Lower leg skin (tissue), 4 donors: ENCODE measurements at regions not wholly inside any gene's neighbourhood (a gene's known extent, or its start where the extent isn't known, plus 50 kb on each side); places are given as distances from the start of the nearest gene placed in this dataset.

Experiments
- DNase-seq, 2 donors: peaks; one replicate each; pipeline ENCODE4 v3.0.0-alpha.2; 2019; ENCODE audit warnings: low spot score in 2 of 2
- H3K4me3 ChIP-seq: fragments of 200-600 bp; sonication (generic); 2 replicates; pipeline ENCODE4 v1.5.1; 2017; ENCODE audit warnings: mild to moderate bottlenecking, low read depth; ENCODE audit not compliant: poor library complexity, severe bottlenecking
- POLR2A ChIP-seq, 2 donors: fragments of 450-650 bp; IDR thresholded peaks; one replicate each; pipeline ENCODE4 v1.6.1; 2016 to 2017; ENCODE audit warnings: antibody characterized with exemption in 2 of 2, mild to moderate bottlenecking in 1 of 2, moderate library complexity in 1 of 2
- WGBS, 2 donors: methylation state at CpG; one replicate each; pipeline ENCODE4 v1.1.5; 2018; 5-methylcytosine and 5-hydroxymethylcytosine counted together
- intact Hi-C: fragments of 100-400 bp; cut with DNase I; formaldehyde crosslinking; loops from one replicate; pipeline ENCODE4 v1.15.0; 2023; ENCODE audit warnings: low total_unique reads
- TF ChIP-seq, protein P1 (sequence below), 3 donors: fragments of 450-650 bp; IDR thresholded peaks; one replicate each; pipeline ENCODE4 v1.5.1; 2016; ENCODE audit warnings: antibody characterized with exemption in 3 of 3, mild to moderate bottlenecking in 3 of 3, moderate library complexity in 2 of 3

DNA sequence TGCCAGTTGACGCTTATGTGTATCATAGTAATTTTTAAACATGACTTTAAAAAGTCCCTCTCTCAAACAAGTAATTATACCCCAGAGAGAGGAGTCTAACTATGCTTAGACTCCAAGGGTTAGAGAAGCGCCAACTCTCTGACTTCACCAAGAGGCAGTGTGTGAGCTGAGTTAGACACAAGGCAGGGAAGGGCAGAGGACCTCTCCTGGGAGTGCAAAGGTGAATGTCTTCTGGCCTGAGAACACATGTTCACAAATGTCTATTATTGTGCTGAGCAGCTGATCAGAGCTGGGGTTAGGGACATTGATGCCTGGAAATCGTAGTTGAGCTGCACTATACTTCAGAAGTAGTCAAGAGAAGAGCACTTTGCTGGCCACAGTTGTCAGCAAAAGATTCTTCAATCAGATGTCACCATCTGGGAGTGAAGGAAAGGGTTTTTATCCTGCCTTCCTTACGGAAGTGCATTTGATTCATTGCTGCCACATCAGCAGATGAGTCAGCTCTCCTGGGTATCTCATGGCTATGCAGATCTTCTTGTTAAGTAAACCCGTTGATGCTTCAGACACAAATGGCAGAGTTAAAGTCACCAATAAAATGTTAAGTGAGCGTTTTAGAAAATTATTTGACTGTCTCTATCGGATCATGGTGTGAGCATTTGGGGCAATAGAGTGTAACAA, 283.2 kb upstream of the ARGLU1 start:
- no peak overlapping the region for H3K4me3 ChIP-seq
- WGBS, 2 donors, result 81 to 85% methylated on average over 7 of the region's 7 CpGs
- no peak for DNase-seq
- intact Hi-C loops, result no loop called here
- TF ChIP-seq, protein P1, sequence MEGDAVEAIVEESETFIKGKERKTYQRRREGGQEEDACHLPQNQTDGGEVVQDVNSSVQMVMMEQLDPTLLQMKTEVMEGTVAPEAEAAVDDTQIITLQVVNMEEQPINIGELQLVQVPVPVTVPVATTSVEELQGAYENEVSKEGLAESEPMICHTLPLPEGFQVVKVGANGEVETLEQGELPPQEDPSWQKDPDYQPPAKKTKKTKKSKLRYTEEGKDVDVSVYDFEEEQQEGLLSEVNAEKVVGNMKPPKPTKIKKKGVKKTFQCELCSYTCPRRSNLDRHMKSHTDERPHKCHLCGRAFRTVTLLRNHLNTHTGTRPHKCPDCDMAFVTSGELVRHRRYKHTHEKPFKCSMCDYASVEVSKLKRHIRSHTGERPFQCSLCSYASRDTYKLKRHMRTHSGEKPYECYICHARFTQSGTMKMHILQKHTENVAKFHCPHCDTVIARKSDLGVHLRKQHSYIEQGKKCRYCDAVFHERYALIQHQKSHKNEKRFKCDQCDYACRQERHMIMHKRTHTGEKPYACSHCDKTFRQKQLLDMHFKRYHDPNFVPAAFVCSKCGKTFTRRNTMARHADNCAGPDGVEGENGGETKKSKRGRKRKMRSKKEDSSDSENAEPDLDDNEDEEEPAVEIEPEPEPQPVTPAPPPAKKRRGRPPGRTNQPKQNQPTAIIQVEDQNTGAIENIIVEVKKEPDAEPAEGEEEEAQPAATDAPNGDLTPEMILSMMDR (IDR thresholded peaks at IDR 0.05), result no peak
- TF ChIP-seq POLR2A (IDR thresholded peaks at IDR 0.05), result no peak

DNA sequence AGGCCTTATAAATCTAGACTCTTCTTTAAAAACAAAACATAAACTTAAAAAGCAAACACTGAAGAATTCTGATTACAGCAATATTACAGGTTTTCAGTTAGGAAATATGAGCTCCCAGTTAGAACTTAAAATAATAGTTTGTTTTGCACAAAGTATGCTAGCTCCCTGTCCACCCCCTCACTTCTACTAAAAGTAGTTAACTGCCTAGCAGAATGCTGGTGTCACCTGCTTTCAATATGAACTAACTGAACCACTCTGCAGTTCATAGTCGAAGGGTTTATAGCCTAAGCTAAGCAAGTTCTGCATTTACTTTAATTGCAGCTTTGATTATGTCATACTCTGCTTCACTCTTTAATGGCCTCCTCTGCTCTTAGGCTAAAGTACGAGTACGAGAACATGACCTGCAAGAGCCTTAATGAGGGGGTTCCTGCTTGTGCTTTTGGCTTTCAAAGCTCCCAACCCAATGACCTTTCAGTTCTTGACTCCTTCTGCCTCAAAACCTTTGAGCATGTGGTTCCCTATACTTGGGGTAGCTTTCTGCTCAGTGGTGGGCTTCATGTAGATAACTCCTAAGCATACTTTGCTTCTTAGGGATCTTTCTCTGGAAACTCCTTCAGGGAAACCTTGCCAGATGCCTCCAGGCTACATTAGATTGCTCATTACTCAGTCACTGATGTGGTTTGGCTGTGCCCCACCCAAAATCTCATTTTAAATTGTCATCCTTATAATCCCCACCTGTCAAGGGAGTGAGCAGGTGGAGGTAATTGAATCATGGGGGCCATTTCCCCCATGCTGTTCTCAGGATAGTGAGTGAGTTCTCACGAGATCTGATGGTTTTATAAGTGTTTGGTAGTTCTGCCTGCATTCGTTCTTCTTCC, 278.9 kb upstream of the ARGLU1 start:
- no peak for TF ChIP-seq POLR2A (IDR thresholded peaks at IDR 0.05)
- TF ChIP-seq, protein P1 (IDR thresholded peaks at IDR 0.05), result no peak
- no peak overlapping the region for H3K4me3 ChIP-seq
- intact Hi-C loops, result no loop called here
- no peak for DNase-seq
- WGBS, 2 donors, result 72 to 77% methylated on average over 5 of the region's 5 CpGs

GRCh38 chr13:106836186-106836802, 268.4 kb upstream of the ARGLU1 start:
- WGBS, 2 donors, result 74 to 76% methylated on average over 4 of the region's 4 CpGs
- intact Hi-C loops, result no loop called here
- no peak for DNase-seq
- no peak for TF ChIP-seq POLR2A (IDR thresholded peaks at IDR 0.05)
- TF ChIP-seq, protein P1 (IDR thresholded peaks at IDR 0.05), result no peak
- H3K4me3 ChIP-seq, result no peak overlapping the region

- WGBS, 2 donors, result 29 to 42% methylated on average over 1 of the region's 1 CpG
- H3K4me3 ChIP-seq, result no peak overlapping the region
- no peak for DNase-seq
- TF ChIP-seq, protein P1 (IDR thresholded peaks at IDR 0.05), result no peak
- TF ChIP-seq POLR2A (IDR thresholded peaks at IDR 0.05), result no peak
- intact Hi-C loops, result no loop called here
These were observed 267.5 kb upstream of the ARGLU1 start for GRCh38 chr13:106835477-106835876.

- H3K4me3 ChIP-seq, result no peak overlapping the region
- WGBS, 2 donors, result 56 to 59% methylated on average over 8 of the region's 8 CpGs
- intact Hi-C loops, result no loop called here
- TF ChIP-seq POLR2A (IDR thresholded peaks at IDR 0.05), result no peak
- TF ChIP-seq, protein P1 (IDR thresholded peaks at IDR 0.05), result no peak
- no peak for DNase-seq
These were observed 254.0 kb upstream of the ARGLU1 start for GRCh38 chr13:106821979-106822378.
